ENCODE measurements at regions not wholly inside any gene's neighbourhood (a gene's known extent, or its start where the extent isn't known, plus 50 kb on each side); places are given as distances from the start of the nearest gene placed in this dataset.

DNA sequence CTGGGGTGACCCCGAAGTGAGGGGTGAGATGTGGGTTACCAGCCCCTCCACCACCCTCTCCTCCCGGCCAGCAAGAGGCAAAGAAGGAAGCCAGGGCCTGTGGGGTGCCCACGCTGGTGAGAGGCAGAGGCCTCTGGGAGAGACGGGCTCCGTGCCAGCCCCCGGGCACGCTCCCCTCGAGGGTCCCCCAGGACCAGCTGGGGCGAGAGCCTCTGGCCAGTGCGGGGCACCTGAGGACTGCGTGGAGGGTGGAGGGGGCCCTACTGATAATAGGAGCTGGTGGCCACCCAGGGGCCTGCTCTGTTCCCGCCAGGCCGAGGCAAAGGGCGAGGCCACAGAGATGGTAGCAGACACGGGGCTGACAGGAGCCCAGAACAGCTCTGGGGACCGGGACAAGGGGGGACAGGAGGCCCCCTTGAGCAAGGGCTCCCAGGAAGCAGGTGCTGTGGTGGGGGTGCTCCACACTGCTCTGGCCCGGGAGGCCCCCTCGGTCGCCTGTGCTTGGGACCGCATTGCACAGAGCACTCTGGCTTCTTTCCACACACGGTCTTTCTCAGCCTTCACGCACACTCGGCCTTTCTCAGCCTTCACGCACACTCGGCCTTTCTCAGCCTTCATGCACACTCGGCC is 226.9 kb downstream of the TTLL2 start:
- TF ChIP-seq, protein P1, sequence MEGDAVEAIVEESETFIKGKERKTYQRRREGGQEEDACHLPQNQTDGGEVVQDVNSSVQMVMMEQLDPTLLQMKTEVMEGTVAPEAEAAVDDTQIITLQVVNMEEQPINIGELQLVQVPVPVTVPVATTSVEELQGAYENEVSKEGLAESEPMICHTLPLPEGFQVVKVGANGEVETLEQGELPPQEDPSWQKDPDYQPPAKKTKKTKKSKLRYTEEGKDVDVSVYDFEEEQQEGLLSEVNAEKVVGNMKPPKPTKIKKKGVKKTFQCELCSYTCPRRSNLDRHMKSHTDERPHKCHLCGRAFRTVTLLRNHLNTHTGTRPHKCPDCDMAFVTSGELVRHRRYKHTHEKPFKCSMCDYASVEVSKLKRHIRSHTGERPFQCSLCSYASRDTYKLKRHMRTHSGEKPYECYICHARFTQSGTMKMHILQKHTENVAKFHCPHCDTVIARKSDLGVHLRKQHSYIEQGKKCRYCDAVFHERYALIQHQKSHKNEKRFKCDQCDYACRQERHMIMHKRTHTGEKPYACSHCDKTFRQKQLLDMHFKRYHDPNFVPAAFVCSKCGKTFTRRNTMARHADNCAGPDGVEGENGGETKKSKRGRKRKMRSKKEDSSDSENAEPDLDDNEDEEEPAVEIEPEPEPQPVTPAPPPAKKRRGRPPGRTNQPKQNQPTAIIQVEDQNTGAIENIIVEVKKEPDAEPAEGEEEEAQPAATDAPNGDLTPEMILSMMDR (IDR thresholded peaks at IDR 0.05), result no peak
- no peak for TF ChIP-seq ZFX (IDR thresholded peaks at IDR 0.05; ENCODE audit: borderline replicate concordance)
